ENCODE measurements at regions not wholly inside any gene's neighbourhood (a gene's known extent, or its start where the extent isn't known, plus 50 kb on each side); places are given as distances from the start of the nearest gene placed in this dataset.

DNA sequence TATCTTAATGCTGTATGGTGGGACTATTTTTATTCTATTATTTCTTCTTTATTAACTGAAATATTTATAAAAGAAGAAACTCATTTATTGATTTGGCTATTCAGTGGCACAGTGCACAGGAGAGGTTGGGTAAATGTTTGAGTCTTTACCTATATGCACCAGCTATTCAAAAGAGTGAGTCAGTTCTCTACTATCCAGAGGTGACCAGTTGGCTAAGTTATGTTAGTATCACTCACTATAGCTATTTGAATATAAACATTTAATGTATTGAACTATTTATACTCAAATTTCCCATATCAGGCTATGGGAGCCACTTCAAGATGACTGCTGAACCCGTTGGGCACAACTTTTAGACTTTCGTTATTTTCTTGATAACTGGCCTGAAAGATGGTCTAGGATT is 106.1 kb upstream of the VEGFC start:
- intact Hi-C loops (cut with micrococcal nuclease): no loop called here
- no peak for DNase-seq
- no peak overlapping the region for H3K4me3 ChIP-seq (replicated peaks in 1 of 3; ENCODE audit: low read depth in 2 of 3, low read length in 3 of 3)
- H3K4me3 Mint-ChIP-seq: no peak overlapping the region
- no peaks in the 10 kb centered on the region for H3K27me3 ChIP-seq (ENCODE audit: control insufficient read depth in 2 of 2, insufficient read depth in 2 of 2, low read length in 2 of 2)
- no peaks in the 10 kb centered on the region for H3K36me3 ChIP-seq (replicated peaks in 1 of 2; ENCODE audit: control insufficient read depth in 1 of 2, insufficient read depth in 2 of 2, low read length in 2 of 2)
- H3K9me3 Mint-ChIP-seq: no peaks in the 10 kb centered on the region
- H3K4me2 ChIP-seq (replicated peaks; ENCODE audit: extremely low read depth, low read length, poor library complexity, severe bottlenecking): no peak overlapping the region
- no peak overlapping the region for H3K9ac ChIP-seq (ENCODE audit: insufficient read depth, low read length, poor library complexity, severe bottlenecking)
- no peaks in the 10 kb centered on the region for H3K36me3 Mint-ChIP-seq
- H3K4me1 ChIP-seq (ENCODE audit: control insufficient read depth in 1 of 2, insufficient read depth in 2 of 2, low read length in 2 of 2): no peaks in the 10 kb centered on the region
- H3K27me3 Mint-ChIP-seq (ENCODE audit: low read depth in 3 of 3): peaks cover 0 to 1% (median 0%) of the 10 kb centered on the region in 3 donors
- H4K20me1 ChIP-seq (ENCODE audit: insufficient read depth, low read length): no peaks in the 10 kb centered on the region
- TF ChIP-seq, protein P1, sequence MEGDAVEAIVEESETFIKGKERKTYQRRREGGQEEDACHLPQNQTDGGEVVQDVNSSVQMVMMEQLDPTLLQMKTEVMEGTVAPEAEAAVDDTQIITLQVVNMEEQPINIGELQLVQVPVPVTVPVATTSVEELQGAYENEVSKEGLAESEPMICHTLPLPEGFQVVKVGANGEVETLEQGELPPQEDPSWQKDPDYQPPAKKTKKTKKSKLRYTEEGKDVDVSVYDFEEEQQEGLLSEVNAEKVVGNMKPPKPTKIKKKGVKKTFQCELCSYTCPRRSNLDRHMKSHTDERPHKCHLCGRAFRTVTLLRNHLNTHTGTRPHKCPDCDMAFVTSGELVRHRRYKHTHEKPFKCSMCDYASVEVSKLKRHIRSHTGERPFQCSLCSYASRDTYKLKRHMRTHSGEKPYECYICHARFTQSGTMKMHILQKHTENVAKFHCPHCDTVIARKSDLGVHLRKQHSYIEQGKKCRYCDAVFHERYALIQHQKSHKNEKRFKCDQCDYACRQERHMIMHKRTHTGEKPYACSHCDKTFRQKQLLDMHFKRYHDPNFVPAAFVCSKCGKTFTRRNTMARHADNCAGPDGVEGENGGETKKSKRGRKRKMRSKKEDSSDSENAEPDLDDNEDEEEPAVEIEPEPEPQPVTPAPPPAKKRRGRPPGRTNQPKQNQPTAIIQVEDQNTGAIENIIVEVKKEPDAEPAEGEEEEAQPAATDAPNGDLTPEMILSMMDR (IDR thresholded peaks at IDR 0.05): no peak
- H3K27ac ChIP-seq (ENCODE audit: low read depth in 1 of 2, low read length in 2 of 2): no peak overlapping the region
- H3K79me2 ChIP-seq (ENCODE audit: insufficient read depth, low read length): no peaks in the 10 kb centered on the region
- no peaks in the 10 kb centered on the region for H3K9me3 ChIP-seq (replicated peaks in 1 of 2; ENCODE audit: control insufficient read depth in 1 of 2, insufficient read depth in 1 of 2, low read length in 2 of 2)
- no CpG with 5 or more reads among the region's 2 CpGs for WGBS (ENCODE audit: insufficient coverage)
- no peak overlapping the region for H2AFZ ChIP-seq (ENCODE audit: insufficient read depth, low read depth, low read length, poor library complexity, severe bottlenecking)
- peaks cover 5% of the 10 kb centered on the region for H3K4me1 Mint-ChIP-seq
- H3K27ac Mint-ChIP-seq: no peak overlapping the region

DNA sequence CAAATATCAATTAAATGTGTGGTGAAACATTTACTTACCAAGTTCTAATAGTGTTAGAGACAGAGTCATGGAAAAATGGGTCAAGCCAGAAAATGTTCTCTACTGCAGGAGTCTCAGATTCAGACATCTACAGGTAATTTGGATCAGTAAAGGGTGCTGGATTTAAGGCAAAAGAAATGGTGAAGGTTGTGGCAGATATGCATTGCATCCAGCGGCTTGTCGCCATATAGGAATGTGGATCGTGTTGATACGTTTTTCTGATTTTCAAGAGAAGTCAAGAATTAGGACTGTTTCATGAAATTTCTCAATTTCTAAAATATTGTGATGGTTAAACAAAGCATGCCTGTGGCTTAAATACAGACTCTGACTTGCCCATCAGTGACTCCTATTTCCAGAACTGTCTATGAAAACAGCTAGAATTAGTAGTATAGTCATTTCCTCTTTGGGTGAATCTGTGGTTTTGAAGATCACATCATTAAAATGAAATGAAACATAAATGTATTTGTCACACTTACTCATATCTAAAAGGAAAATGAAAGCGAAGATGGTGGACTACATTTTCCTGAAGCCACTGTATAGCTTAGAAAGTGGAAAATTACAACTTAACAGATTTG is 110.1 kb upstream of the VEGFC start:
- TF ChIP-seq, protein P1 (IDR thresholded peaks at IDR 0.05): no peak
- H3K27me3 Mint-ChIP-seq (ENCODE audit: low read depth in 3 of 3): peaks cover 0 to 1% (median 0%) of the 10 kb centered on the region in 3 donors
- Histone ChIP-seq H3K9me3 (replicated peaks in 1 of 2; ENCODE audit: control insufficient read depth in 1 of 2, insufficient read depth in 1 of 2, low read length in 2 of 2) (no peaks in the 10 kb centered on the region), H3K4me1 (ENCODE audit: control insufficient read depth in 1 of 2, insufficient read depth in 2 of 2, low read length in 2 of 2) (no peaks in the 10 kb centered on the region), H3K79me2 (ENCODE audit: insufficient read depth, low read length) (no peaks in the 10 kb centered on the region), H3K36me3 (replicated peaks in 1 of 2; ENCODE audit: control insufficient read depth in 1 of 2, insufficient read depth in 2 of 2, low read length in 2 of 2) (no peaks in the 10 kb centered on the region), H3K27me3 (ENCODE audit: control insufficient read depth in 2 of 2, insufficient read depth in 2 of 2, low read length in 2 of 2) (no peaks in the 10 kb centered on the region), H4K20me1 (ENCODE audit: insufficient read depth, low read length) (no peaks in the 10 kb centered on the region), H3K9ac (ENCODE audit: insufficient read depth, low read length, poor library complexity, severe bottlenecking) (no peak overlapping the region), H2AFZ (ENCODE audit: insufficient read depth, low read depth, low read length, poor library complexity, severe bottlenecking) (no peak overlapping the region), H3K4me3 (replicated peaks in 1 of 3; ENCODE audit: low read depth in 2 of 3, low read length in 3 of 3) (no peak overlapping the region), H3K27ac (ENCODE audit: low read depth in 1 of 2, low read length in 2 of 2) (no peak overlapping the region), H3K4me2 (replicated peaks; ENCODE audit: extremely low read depth, low read length, poor library complexity, severe bottlenecking) (no peak overlapping the region)
- H3K4me3 Mint-ChIP-seq: no peak overlapping the region
- H3K27ac Mint-ChIP-seq: no peak overlapping the region
- H3K4me1 Mint-ChIP-seq: peaks cover 5% of the 10 kb centered on the region
- 68% methylated on average over 4 of the region's 5 CpGs for WGBS (ENCODE audit: insufficient coverage)
- intact Hi-C loops (cut with micrococcal nuclease): no loop called here
- H3K9me3 Mint-ChIP-seq: no peaks in the 10 kb centered on the region
- DNase-seq: peak in 2 of 3 donors; percentile 1 to 10
- no peaks in the 10 kb centered on the region for H3K36me3 Mint-ChIP-seq

Measured in CD14-positive monocyte (primary cell).